Naive B cell (primary cell): ENCODE measurements at regions not wholly inside any gene's neighbourhood (a gene's known extent, or its start where the extent isn't known, plus 50 kb on each side); places are given as distances from the start of the nearest gene placed in this dataset.

Experiments
- ATAC-seq, 2 donors: fragments of 150-1000 bp; cut with Tn5 transposase; 2 replicates each; pipeline ENCODE4 v1.10.0; 2021; ENCODE audit warnings: low read depth in 2 of 2, mild to moderate bottlenecking in 2 of 2, moderate library complexity in 2 of 2
- DNase-seq: peaks from one replicate; pipeline ENCODE4 v3.0.0; 2022
- H3K27ac Mint-ChIP-seq, 6 donors: one replicate each; pipeline ENCODE4 v1.8.0; 2020 to 2022; ENCODE audit warnings: mild to moderate bottlenecking in 6 of 6, mixed read lengths in 6 of 6, moderate library complexity in 5 of 6, inconsistent platforms in 2 of 6
- H3K27me3 Mint-ChIP-seq, 3 donors: one replicate each; pipeline ENCODE4 v1.8.0; 2021 to 2022; ENCODE audit warnings: mixed read lengths in 3 of 3, mild to moderate bottlenecking in 1 of 3
- H3K36me3 Mint-ChIP-seq, 2 donors: one replicate each; pipeline ENCODE4 v1.8.0; 2020 to 2022; ENCODE audit warnings: mixed read lengths in 2 of 2, inconsistent platforms in 1 of 2, mild to moderate bottlenecking in 1 of 2
- H3K4me1 Mint-ChIP-seq, 3 donors: one replicate each; pipeline ENCODE4 v1.8.0; 2020 to 2022; ENCODE audit warnings: mixed read lengths in 3 of 3, inconsistent platforms in 1 of 3, mild to moderate bottlenecking in 1 of 3, moderate library complexity in 1 of 3
- H3K4me3 Mint-ChIP-seq, 8 donors: one replicate each; pipeline ENCODE4 v1.8.0; 2020 to 2022; ENCODE audit warnings: mild to moderate bottlenecking in 8 of 8, mixed read lengths in 8 of 8, moderate library complexity in 8 of 8, inconsistent platforms in 2 of 8
- H3K9me3 Mint-ChIP-seq, 7 donors: one replicate each; pipeline ENCODE4 v1.8.0; 2020 to 2022; ENCODE audit warnings: mixed read lengths in 7 of 7, mild to moderate bottlenecking in 5 of 7, inconsistent platforms in 2 of 7, moderate library complexity in 1 of 7

- no peak overlapping the region for H3K27ac Mint-ChIP-seq
Measured at GRCh38 chr1:99590578-99591209, 55.2 kb upstream of the PALMD start.

GRCh38 chr1:99591886-99592285 lies 54.0 kb upstream of the PALMD start:
- H3K27ac Mint-ChIP-seq, result no peak overlapping the region
- no peaks in the 10 kb centered on the region for H3K4me1 Mint-ChIP-seq
- no peaks in the 10 kb centered on the region for H3K36me3 Mint-ChIP-seq
- H3K9me3 Mint-ChIP-seq, result peaks cover 0 to 29% (median 0%) of the 10 kb centered on the region in 7 donors
- ATAC-seq (no peak), DNase-seq (no peak)
- no peak overlapping the region for H3K4me3 Mint-ChIP-seq
- H3K27me3 Mint-ChIP-seq, result peaks cover 0 to 12% (median under 1%) of the 10 kb centered on the region in 3 donors

More at GRCh38 chr1:99590578-99591209, 55.2 kb upstream of the PALMD start:
- no peak overlapping the region for H3K4me3 Mint-ChIP-seq
- no peaks in the 10 kb centered on the region for H3K36me3 Mint-ChIP-seq
- peaks cover 0 to 12% (median 0%) of the 10 kb centered on the region in 3 donors for H3K27me3 Mint-ChIP-seq
- DNase-seq (no peak), ATAC-seq (no peak)
- no peaks in the 10 kb centered on the region for H3K4me1 Mint-ChIP-seq
- H3K9me3 Mint-ChIP-seq, result peaks cover 0 to 25% (median 0%) of the 10 kb centered on the region in 7 donors

DNA sequence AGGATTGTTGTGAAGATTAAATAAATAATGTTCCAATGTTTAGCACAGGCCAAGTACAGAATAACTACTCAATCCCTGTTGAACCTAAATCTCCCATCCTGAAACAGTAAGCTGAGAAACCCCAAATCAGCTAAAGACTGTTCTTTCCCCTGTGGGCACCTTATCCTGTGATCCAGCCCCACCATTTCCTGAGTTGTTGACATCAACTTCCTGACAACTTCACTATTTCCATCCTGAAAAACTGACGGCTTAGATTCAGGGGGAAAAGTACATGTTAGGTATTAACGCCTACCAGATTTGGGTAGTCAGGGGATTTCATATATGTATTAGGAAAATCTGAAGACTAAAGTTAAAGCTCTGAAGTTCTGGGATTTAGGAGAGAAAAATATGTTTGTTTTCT lies 51.7 kb upstream of the PALMD start:
- no peaks in the 10 kb centered on the region for H3K4me1 Mint-ChIP-seq
- no peak for ATAC-seq
- H3K4me3 Mint-ChIP-seq, result no peak overlapping the region
- no peaks in the 10 kb centered on the region for H3K36me3 Mint-ChIP-seq
- H3K27me3 Mint-ChIP-seq, result peaks cover 0 to 12% (median 5%) of the 10 kb centered on the region in 3 donors
- peaks cover 0 to 30% (median 2%) of the 10 kb centered on the region in 7 donors for H3K9me3 Mint-ChIP-seq
- no peak overlapping the region for H3K27ac Mint-ChIP-seq
- DNase-seq, result no peak

- Mint-ChIP-seq H3K9me3 (peaks cover 0 to 30% (median 2%) of the 10 kb centered on the region in 7 donors), H3K36me3 (no peaks in the 10 kb centered on the region), H3K27me3 (peaks cover 0 to 10% (median 5%) of the 10 kb centered on the region in 3 donors), H3K4me1 (no peaks in the 10 kb centered on the region), H3K27ac (no peak overlapping the region), H3K4me3 (no peak overlapping the region)
- DNase-seq (no peak), ATAC-seq (no peak)
Measured at GRCh38 chr1:99595041-99595440, 50.9 kb upstream of the PALMD start.

DNA sequence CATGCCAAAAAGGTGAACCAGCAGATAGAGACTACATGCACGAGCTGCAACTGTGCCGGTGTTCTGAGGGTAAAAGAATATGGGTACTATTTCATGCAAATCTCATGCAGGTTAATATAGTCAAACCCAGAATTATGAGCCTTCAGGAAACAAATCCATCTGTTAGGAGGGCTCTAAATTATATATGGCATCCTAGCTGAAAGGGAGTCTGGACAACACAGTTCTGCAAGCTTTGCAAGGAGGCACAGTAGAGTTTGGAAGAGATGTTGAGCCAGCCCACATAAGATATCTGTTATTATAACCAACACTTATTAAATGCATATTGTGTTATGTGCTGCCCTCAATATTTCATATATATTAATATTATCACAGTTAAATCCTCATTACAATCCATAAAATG lies 50.5 kb upstream of the PALMD start:
- Mint-ChIP-seq H3K27ac (no peak overlapping the region), H3K27me3 (peaks cover 0 to 6% (median 5%) of the 10 kb centered on the region in 3 donors), H3K9me3 (peaks cover 0 to 30% (median 2%) of the 10 kb centered on the region in 7 donors), H3K4me3 (no peak overlapping the region), H3K36me3 (no peaks in the 10 kb centered on the region), H3K4me1 (no peaks in the 10 kb centered on the region)
- no peak for ATAC-seq
- DNase-seq, result no peak
